NCI-H510A (cell line): ENCODE measurements at regions not wholly inside any gene's neighbourhood (a gene's known extent, or its start where the extent isn't known, plus 50 kb on each side); places are given as distances from the start of the nearest gene placed in this dataset.
A peak's percentile ranks its signal among the peaks of the same experiment; 100 is the strongest.
"Not testable (repeated sequence)": the region's sequence is repeated elsewhere in the genome, so short reads cannot be mapped to it uniquely, and the experiment has no call there.

ENCODE experiments used
- DNase-seq: peaks from one replicate; lab custom pipeline; 2025; lab: John Stamatoyannopoulos, UW

- no peak for DNase-seq
Measured at GRCh38 chrX:34404386-34405070, 252.6 kb downstream of the TMEM47 start.

DNA sequence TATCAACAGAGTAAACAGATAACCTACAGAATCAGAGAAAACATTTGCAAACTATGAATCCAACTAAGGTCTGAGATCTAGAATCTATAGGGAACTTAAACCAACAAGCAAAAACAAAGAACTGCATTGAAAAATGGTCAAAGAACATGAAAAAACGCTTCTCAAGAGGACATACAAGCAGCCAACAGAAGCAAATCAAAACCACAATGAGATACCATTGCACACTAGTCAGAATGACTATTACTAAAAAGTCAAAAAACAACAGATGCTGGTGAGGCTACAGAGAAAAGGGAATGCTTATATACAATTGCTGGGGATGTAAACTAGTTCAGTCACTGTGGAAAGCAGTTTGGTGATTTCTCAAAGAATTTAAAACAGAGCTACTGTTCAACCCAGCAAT lies 255.7 kb downstream of the TMEM47 start:
- DNase-seq, result no peak

- DNase-seq, result no peak
Measured at GRCh38 chrX:34382416-34382815, 250.3 kb upstream of the FAM47A start.

DNA sequence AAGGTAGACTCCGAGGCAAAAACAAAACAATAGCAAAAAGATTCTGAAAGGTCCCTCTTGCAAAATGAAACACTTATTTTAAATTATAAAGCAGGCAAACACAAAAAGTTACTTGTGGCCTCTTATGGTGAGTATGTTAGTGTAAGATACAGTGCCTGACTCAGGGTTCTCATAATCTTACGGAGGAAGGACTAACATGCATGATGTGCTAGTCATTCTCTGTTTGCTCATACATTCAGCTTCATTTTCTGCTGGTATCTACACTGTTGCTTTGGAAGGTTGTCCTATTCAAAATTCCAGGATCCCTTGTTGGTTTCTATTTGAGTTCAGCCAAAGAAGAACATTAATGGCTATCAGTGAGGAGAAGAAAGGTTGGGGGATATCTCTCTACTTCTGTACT lies 249.1 kb upstream of the FAM47A start:
- no peak for DNase-seq

DNA sequence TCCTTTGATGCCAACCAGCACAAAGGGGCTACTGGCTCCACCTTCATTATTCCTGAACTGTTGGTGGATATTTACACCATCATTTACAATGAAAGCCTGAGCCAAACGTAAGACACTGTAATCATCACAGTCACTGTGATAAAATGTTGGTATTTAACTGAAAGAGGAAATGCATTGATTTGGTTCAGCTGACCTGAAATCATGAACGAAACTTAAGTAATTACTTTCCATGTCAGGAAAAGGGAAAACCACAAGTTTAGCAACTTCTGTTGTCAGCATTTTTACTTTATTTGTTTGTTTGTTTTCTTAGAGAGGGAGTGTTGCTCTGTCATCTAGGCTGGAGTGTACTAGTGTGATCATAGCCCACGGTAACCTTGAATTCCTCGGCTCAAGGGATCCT lies 247.8 kb upstream of the FAM47A start:
- DNase-seq, result no peak

DNA sequence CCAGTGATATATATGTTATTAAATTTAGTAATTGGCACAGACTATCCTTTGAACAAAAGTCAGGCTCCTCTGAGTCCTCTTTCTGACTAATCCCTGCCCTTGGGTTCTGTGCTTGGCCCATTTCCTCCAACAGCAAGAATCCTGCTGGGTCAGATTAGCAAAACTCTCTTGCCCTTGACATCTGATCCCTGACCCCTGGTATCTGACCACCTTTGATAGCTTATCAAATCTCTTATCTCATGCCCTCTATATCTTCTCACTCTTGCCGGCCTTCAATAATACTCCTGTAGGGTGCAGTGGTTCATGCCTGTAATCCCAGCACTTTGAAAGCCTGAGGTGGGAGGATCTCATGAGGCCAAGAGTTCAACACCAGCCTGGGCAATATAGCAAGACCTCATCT lies 245.5 kb upstream of the FAM47A start:
- no peak for DNase-seq

DNA sequence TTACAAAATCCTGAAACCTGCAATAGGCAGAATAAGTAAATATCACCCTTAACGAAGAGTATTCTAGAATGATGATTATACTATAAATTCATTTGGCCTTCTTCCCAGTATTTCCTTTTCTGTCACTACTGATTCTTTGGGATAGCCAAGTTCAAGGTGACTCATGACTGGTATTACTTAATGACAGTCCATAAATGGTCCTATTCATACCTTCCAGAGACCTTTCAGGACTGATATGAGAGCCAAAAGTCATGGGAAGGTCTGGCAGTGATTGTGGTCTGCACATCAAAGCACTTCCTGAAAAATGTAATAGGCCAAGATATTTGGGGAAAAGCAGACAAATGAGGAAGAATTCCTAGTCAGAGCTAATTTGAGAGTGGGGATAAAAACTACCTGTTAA lies 239.6 kb upstream of the FAM47A start:
- no peak for DNase-seq

- peak; percentile 0 for DNase-seq
Measured at GRCh38 chrX:34365471-34365870, 233.4 kb upstream of the FAM47A start.

DNA sequence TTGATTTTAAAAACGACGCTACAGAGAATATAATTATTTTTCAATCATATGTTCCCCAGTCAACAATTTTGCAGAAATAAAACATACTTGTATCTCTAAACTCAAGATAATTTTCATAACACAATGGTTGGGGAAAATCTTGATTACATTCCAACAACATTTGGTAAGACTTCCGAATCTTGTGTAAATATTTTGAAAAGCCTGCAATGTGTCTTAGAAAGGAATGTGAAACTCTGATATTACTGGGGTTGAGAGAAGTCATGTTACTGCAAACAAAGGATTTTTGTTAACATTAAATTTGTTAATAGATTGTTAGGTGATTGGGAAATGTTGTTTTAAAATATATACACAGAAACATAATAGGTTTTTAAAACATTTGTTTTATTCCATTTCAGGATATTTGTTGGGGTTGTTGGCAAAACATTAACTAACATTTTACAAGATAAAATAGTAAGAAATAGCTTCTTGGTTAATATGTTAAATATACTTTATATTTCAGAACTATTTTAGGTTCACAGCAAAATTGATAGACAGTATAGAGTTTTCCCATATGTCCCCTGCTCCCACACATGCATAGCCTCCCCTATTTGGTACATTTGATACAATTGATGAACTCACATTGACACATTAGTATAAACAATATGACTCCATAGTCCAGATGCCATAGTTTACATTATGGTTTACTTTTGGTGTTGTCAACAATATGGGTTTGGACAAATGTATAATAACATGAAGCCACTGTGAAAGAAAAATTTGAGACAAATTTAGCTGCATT lies 218.6 kb upstream of the FAM47A start:
- DNase-seq, result no peak

GRCh38 chrX:34343001-34343400 lies 210.9 kb upstream of the FAM47A start:
- DNase-seq, result no peak

GRCh38 chrX:34341814-34342213 lies 209.7 kb upstream of the FAM47A start:
- DNase-seq, result no peak

DNA sequence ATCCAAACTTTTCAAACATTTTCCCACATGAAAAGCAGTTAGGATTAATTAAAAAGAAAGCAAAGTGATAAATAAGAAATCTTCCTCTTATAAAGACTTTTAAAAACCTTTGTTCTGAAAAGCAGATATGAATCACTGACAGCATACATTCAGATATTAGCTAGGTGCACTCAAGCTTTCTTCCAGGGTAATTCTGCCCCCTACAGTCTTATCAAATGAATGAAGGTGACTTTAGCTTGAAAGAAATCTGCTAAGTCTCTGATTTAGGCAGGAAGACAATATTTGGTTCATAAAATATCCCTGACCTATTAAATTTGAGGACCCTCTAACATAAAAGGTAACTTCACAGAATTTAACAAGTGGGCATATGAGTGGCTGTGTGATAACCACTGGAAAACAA lies 209.1 kb upstream of the FAM47A start:
- no peak for DNase-seq

DNA sequence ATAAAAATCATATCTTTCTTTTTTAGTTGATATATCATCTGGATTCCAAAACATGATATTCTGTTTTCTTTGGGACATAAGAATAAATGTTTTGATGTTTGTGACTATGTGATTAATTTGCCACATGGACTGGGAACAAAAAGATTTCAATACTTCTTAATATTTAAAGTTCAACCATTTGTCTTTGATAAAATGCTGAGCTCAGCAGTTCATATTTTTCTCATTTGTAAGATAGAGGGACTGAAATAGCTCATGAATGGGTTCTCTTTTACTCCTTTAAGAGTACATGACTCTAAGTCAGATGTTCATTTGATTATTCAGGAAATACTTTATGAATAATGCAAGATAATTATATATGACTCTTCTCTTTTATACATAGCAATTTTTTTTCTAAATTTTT lies 205.9 kb upstream of the FAM47A start:
- no peak for DNase-seq

GRCh38 chrX:34335376-34335775 lies 203.3 kb upstream of the FAM47A start:
- DNase-seq, result not testable (repeated sequence)

DNA sequence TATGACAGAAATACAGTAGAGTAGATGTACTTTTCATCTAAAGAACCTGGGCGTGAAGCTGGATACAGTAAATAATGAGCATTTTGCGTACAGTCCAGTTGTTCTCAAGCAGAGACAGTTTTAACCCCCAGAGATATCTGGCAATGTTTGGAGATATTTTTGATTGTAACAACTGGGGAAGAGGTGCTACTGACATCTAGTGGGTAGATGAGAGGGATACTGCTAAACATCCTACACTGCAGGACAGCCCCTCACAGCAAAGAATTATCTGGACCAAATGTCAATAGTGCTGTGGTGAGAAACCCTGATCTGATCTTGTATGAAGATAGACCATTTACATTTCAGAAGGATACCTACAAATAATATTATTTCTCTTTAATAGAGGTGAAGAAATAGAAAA lies 200.2 kb upstream of the FAM47A start:
- DNase-seq, result no peak

DNA sequence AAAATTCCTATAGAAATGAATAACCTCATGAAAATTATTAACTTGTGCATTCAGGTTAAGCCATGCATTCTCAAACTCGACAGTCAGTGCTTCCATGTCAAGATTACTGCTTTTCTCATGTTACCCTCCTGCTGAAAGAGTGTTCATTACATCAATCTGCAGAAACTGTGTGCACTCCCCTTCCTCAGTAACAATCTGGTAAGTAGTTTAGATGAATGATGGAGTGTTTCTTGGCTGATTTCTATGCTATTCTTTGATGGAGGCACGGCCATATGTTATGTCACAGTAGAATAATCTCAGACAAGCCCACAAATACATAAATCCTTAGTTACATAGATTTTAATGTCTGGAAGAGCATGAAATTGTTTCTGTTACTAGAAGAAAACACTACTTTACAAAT lies 193.3 kb upstream of the FAM47A start:
- no peak for DNase-seq

GRCh38 chrX:34320424-34320823 lies 188.3 kb upstream of the FAM47A start:
- DNase-seq, result not testable (repeated sequence)

GRCh38 chrX:34300871-34301270 lies 168.8 kb upstream of the FAM47A start:
- no peak for DNase-seq

- DNase-seq, result no peak
Measured at GRCh38 chrX:34299451-34299967, 167.4 kb upstream of the FAM47A start.

DNA sequence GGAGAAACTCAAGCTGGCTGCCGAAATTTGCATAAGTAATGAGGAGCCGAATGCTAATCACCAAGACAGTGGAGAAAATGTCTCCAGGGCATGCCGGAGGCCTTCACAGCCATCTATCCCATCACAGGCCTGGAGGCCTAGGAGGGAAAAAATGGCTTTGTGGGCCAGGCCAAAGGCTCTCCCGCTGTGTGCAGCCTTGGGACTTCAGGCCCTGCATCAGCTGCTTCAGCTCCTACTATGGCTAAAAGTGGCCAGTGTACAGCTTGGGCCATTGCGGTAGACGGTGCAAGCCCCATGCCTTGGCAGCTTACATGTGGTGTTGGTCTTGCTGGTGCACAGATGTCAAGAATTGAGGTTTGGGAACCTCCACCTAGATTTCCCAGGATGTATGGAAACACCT lies 162.6 kb upstream of the FAM47A start:
- no peak for DNase-seq

GRCh38 chrX:34288782-34289181 lies 156.7 kb upstream of the FAM47A start:
- DNase-seq, result no peak

- no peak for DNase-seq
Measured at GRCh38 chrX:34279866-34280560, 147.9 kb upstream of the FAM47A start.

GRCh38 chrX:34275699-34276098 lies 143.6 kb upstream of the FAM47A start:
- no peak for DNase-seq
